SK-MEL-5 (cell line): ENCODE measurements at regions not wholly inside any gene's neighbourhood (a gene's known extent, or its start where the extent isn't known, plus 50 kb on each side); places are given as distances from the start of the nearest gene placed in this dataset.
A peak's percentile ranks its signal among the peaks of the same experiment; 100 is the strongest.

Source experiments
- DNase-seq: peaks from one replicate; pipeline ENCODE4 v3.0.0-alpha.2; 2016; ENCODE audit warnings: low read depth, low spot score
- in situ Hi-C: cut with HindIII; loops from 2 replicates; pipeline ENCODE4 v1.10.0; 2016; ENCODE audit warnings: low sequenced_read_pairs, high pct_unique_total_duplicates, low pct_unique_long_range_greater_than_20kb

- in situ Hi-C loops, result no loop called here
- no peak for DNase-seq
These were observed 60.4 kb upstream of the RNF152 start for GRCh38 chr18:61953161-61953560.

GRCh38 chr18:61951396-61951795 is 58.6 kb upstream of the RNF152 start:
- in situ Hi-C loops, result no loop called here
- no peak for DNase-seq

- DNase-seq, result no peak
- in situ Hi-C loops, result no loop called here
These were observed 57.6 kb upstream of the RNF152 start for GRCh38 chr18:61950371-61950770.

- in situ Hi-C loops, result no loop called here
- no peak for DNase-seq
These were observed 57.1 kb upstream of the RNF152 start for GRCh38 chr18:61949946-61950345.

GRCh38 chr18:61948846-61949438 is 56.1 kb upstream of the RNF152 start:
- in situ Hi-C loops, result no loop called here
- peak; percentile 11 for DNase-seq

GRCh38 chr18:61948281-61948741 is 55.5 kb upstream of the RNF152 start:
- no peak for DNase-seq
- in situ Hi-C loops, result no loop called here

GRCh38 chr18:61946449-61946848 is 53.6 kb upstream of the RNF152 start:
- in situ Hi-C loops, result no loop called here
- DNase-seq, result no peak

GRCh38 chr18:61943175-61943964 is 50.6 kb upstream of the RNF152 start:
- DNase-seq, result no peak
- in situ Hi-C loops, result no loop called here
